ENCODE measurements at regions not wholly inside any gene's neighbourhood (a gene's known extent, or its start where the extent isn't known, plus 50 kb on each side); places are given as distances from the start of the nearest gene placed in this dataset.

GRCh38 chr20:16115911-16116552, 457.2 kb downstream of the KIF16B start:
- DNase-seq (ENCODE audit: low spot score): no peak

GRCh38 chr20:16113736-16114135, 459.5 kb downstream of the KIF16B start:
- no peak for DNase-seq (ENCODE audit: low spot score)

- no peak for DNase-seq (ENCODE audit: low spot score)
Observed at GRCh38 chr20:16111852-16112412, 461.3 kb downstream of the KIF16B start.

- no peak for DNase-seq (ENCODE audit: low spot score)
Observed at GRCh38 chr20:16111172-16111832, 461.9 kb downstream of the KIF16B start.

GRCh38 chr20:16107172-16107870, 465.9 kb downstream of the KIF16B start:
- DNase-seq (ENCODE audit: low spot score): no peak

- no peak for DNase-seq (ENCODE audit: low spot score)
Observed at GRCh38 chr20:16106191-16106849, 466.9 kb downstream of the KIF16B start.

- no peak for DNase-seq (ENCODE audit: low spot score)
Observed at GRCh38 chr20:16104783-16105182, 468.5 kb downstream of the KIF16B start.
